Endothelial cell of umbilical vein (primary cell): ENCODE measurements at regions not wholly inside any gene's neighbourhood (a gene's known extent, or its start where the extent isn't known, plus 50 kb on each side); places are given as distances from the start of the nearest gene placed in this dataset.

Experiments
- CTCF ChIP-seq, 2 donors: IDR thresholded peaks; 1 replicate in 1 of 2; 2 replicates in 1 of 2; pipeline ENCODE4 v1.5.1; 2011; ENCODE audit warnings: low read length in 2 of 2, mild to moderate bottlenecking in 2 of 2, moderate library complexity in 2 of 2, control low read depth in 1 of 2, inconsistent platforms in 1 of 2, low read depth in 1 of 2; ENCODE audit not compliant: insufficient read depth in 1 of 2; ENCODE audit errors: extremely low read depth in 1 of 2
- EZH2 ChIP-seq: IDR thresholded peaks from 2 replicates; pipeline ENCODE4 v1.6.1; 2012; ENCODE audit warnings: borderline replicate concordance, low read depth, mild to moderate bottlenecking, moderate library complexity, low read length, inconsistent platforms; ENCODE audit not compliant: severe bottlenecking
- FOS ChIP-seq: IDR thresholded peaks from 2 replicates; pipeline ENCODE4 v1.6.1; 2011; ENCODE audit warnings: mild to moderate bottlenecking, low read length, moderate library complexity, borderline replicate concordance; ENCODE audit not compliant: insufficient read depth
- POLR2A ChIP-seq: IDR thresholded peaks from 2 replicates; pipeline ENCODE4 v1.6.1; 2012; ENCODE audit warnings: low read depth, mild to moderate bottlenecking, control low read depth, low read length
- POLR2AphosphoS5 ChIP-seq: IDR thresholded peaks from 2 replicates; pipeline ENCODE4 v1.6.1; 2012; ENCODE audit warnings: low read depth, mild to moderate bottlenecking, control low read depth, low read length, moderate library complexity; ENCODE audit not compliant: insufficient read depth

- TF ChIP-seq CTCF (IDR thresholded peaks at IDR 0.05; ENCODE audit: extremely low read depth in 1 of 2, insufficient read depth in 1 of 2, low read depth in 1 of 2, low read length in 2 of 2) (no peak), FOS (no peak), EZH2 (no peak), POLR2AphosphoS5 (no peak), POLR2A (no peak)
Observed at GRCh38 chr10:21427804-21428481, 97.5 kb downstream of the SKIDA1 start.
